DND-41 (cell line): ENCODE measurements at regions not wholly inside any gene's neighbourhood (a gene's known extent, or its start where the extent isn't known, plus 50 kb on each side); places are given as distances from the start of the nearest gene placed in this dataset.

Experiments used
- ATAC-seq: fragments of 200-7000 bp; cut with Tn5 transposase; 3 replicates; pipeline ENCODE4 v1.9.1; 2021; ENCODE audit warnings: low read depth; ENCODE audit not compliant: insufficient read depth
- DNase-seq: peaks from one replicate; pipeline ENCODE4 v3.0.0-alpha.2; 2020
- H2AFZ ChIP-seq: 2 replicates; pipeline ENCODE4 v1.6.0; 2012; ENCODE audit warnings: low read depth, low read length
- H3K27ac ChIP-seq: 2 replicates; pipeline ENCODE4 v1.5.1; 2012; ENCODE audit warnings: low read length, inconsistent platforms
- H3K27me3 ChIP-seq: fragments of 200-600 bp; sonication (generic); 2 replicates; pipeline ENCODE4 v1.6.0; 2012; ENCODE audit warnings: low read length, mild to moderate bottlenecking, inconsistent platforms; ENCODE audit not compliant: insufficient read depth, poor library complexity
- H3K36me3 ChIP-seq: 2 replicates; pipeline ENCODE4 v1.5.1; 2012; ENCODE audit warnings: low read length, inconsistent platforms; ENCODE audit not compliant: insufficient read depth
- H3K4me1 ChIP-seq: 2 replicates; pipeline ENCODE4 v1.5.1; 2012; ENCODE audit warnings: mild to moderate bottlenecking, low read length; ENCODE audit not compliant: insufficient read depth
- H3K4me2 ChIP-seq: 2 replicates; pipeline ENCODE4 v1.6.0; 2012; ENCODE audit warnings: mild to moderate bottlenecking, moderate library complexity, low read length, inconsistent platforms; ENCODE audit not compliant: insufficient read depth
- H3K4me3 ChIP-seq, 2 experiments: fragments of 200-600 bp in 1 of 2; shearing (Covaris generic) in 1 of 2; 2 replicates each; pipeline ENCODE4 v1.5.1; 2012 to 2016; ENCODE audit warnings: inconsistent platforms in 2 of 2, low read length in 2 of 2, mild to moderate bottlenecking in 2 of 2, low read depth in 1 of 2, moderate library complexity in 1 of 2
- H3K79me2 ChIP-seq: 2 replicates; pipeline ENCODE4 v1.6.0; 2012; ENCODE audit warnings: low read length, inconsistent platforms; ENCODE audit not compliant: insufficient read depth
- H3K9ac ChIP-seq: 2 replicates; pipeline ENCODE4 v1.6.0; 2012; ENCODE audit warnings: low read depth, mild to moderate bottlenecking, inconsistent platforms, low read length, moderate library complexity
- H3K9me3 ChIP-seq: 2 replicates; pipeline ENCODE4 v1.5.1; 2012; ENCODE audit warnings: low read length, moderate library complexity, mild to moderate bottlenecking, inconsistent platforms; ENCODE audit not compliant: insufficient read depth, severe bottlenecking
- H4K20me1 ChIP-seq: 2 replicates; pipeline ENCODE4 v1.6.0; 2012; ENCODE audit warnings: low read length; ENCODE audit not compliant: insufficient read depth
- EZH2 ChIP-seq: IDR thresholded peaks from 3 replicates; pipeline ENCODE4 v1.6.1; 2012; ENCODE audit warnings: borderline replicate concordance, low read depth, mild to moderate bottlenecking, moderate library complexity, low read length, inconsistent platforms; ENCODE audit not compliant: severe bottlenecking
- TF ChIP-seq, protein P1 (sequence below): IDR thresholded peaks from 2 replicates; pipeline ENCODE4 v1.5.1; 2012; ENCODE audit warnings: borderline replicate concordance, low read length, moderate library complexity, mild to moderate bottlenecking; ENCODE audit not compliant: poor library complexity, severe bottlenecking; ENCODE audit errors: extremely low read depth

- TF ChIP-seq, protein P1, sequence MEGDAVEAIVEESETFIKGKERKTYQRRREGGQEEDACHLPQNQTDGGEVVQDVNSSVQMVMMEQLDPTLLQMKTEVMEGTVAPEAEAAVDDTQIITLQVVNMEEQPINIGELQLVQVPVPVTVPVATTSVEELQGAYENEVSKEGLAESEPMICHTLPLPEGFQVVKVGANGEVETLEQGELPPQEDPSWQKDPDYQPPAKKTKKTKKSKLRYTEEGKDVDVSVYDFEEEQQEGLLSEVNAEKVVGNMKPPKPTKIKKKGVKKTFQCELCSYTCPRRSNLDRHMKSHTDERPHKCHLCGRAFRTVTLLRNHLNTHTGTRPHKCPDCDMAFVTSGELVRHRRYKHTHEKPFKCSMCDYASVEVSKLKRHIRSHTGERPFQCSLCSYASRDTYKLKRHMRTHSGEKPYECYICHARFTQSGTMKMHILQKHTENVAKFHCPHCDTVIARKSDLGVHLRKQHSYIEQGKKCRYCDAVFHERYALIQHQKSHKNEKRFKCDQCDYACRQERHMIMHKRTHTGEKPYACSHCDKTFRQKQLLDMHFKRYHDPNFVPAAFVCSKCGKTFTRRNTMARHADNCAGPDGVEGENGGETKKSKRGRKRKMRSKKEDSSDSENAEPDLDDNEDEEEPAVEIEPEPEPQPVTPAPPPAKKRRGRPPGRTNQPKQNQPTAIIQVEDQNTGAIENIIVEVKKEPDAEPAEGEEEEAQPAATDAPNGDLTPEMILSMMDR, result no peak
- TF ChIP-seq EZH2, result no peak
- Histone ChIP-seq H3K27me3 (no peaks in the 10 kb centered on the region), H3K36me3 (no peaks in the 10 kb centered on the region), H3K27ac (no peak overlapping the region), H3K4me3 (no peak overlapping the region), H4K20me1 (no peaks in the 10 kb centered on the region), H3K4me2 (no peak overlapping the region), H3K4me1 (no peaks in the 10 kb centered on the region), H3K79me2 (no peaks in the 10 kb centered on the region), H2AFZ (no peak overlapping the region), H3K9me3 (no peaks in the 10 kb centered on the region), H3K9ac (no peak overlapping the region)
- ATAC-seq (no peak), DNase-seq (no peak)
These were observed 86.6 kb upstream of the C1orf87 start for GRCh38 chr1:60160141-60160540.

GRCh38 chr1:60156371-60156770 is 82.8 kb upstream of the C1orf87 start:
- Histone ChIP-seq H3K9ac (no peak overlapping the region), H3K4me1 (no peaks in the 10 kb centered on the region), H3K36me3 (no peaks in the 10 kb centered on the region), H3K79me2 (no peaks in the 10 kb centered on the region), H4K20me1 (no peaks in the 10 kb centered on the region), H3K27me3 (no peaks in the 10 kb centered on the region), H3K4me3 (no peak overlapping the region), H3K27ac (no peak overlapping the region), H3K9me3 (no peaks in the 10 kb centered on the region), H2AFZ (no peak overlapping the region), H3K4me2 (no peak overlapping the region)
- DNase-seq (no peak), ATAC-seq (no peak)
- TF ChIP-seq, protein P1, result no peak
- TF ChIP-seq EZH2, result no peak

DNA sequence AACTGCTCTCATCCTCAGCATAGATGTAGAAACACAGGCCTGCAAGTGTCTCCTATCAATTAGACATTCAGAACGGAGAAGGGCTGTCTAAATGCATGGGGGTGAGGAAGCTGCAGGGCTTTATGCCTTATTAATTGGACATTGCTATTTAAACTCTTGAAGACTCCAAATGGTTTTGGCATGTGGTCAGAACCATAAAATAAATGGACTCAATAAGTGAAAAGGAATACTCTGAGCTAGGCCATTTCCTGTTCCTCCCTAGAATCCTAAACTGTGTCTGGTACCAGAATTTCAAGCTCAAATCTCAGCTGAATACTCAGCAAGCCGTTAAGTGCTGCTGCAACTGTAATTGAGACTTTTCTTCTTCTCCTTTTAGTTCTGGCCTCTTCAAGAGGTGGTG is 80.4 kb upstream of the C1orf87 start:
- DNase-seq, result no peak
- no peaks in the 10 kb centered on the region for H4K20me1 ChIP-seq
- no peaks in the 10 kb centered on the region for H3K79me2 ChIP-seq
- no peak for TF ChIP-seq EZH2
- TF ChIP-seq, protein P1, result no peak
- no peaks in the 10 kb centered on the region for H3K9me3 ChIP-seq
- H3K27ac ChIP-seq, result no peak overlapping the region
- no peak for ATAC-seq
- H3K9ac ChIP-seq, result no peak overlapping the region
- H3K4me3 ChIP-seq, result no peak overlapping the region
- H2AFZ ChIP-seq, result no peak overlapping the region
- no peaks in the 10 kb centered on the region for H3K27me3 ChIP-seq
- H3K4me1 ChIP-seq, result no peaks in the 10 kb centered on the region
- H3K36me3 ChIP-seq, result no peaks in the 10 kb centered on the region
- H3K4me2 ChIP-seq, result no peak overlapping the region

- Histone ChIP-seq H3K4me2 (no peak overlapping the region), H3K4me3 (no peak overlapping the region), H3K79me2 (no peaks in the 10 kb centered on the region), H3K9me3 (no peaks in the 10 kb centered on the region), H2AFZ (no peak overlapping the region), H4K20me1 (no peaks in the 10 kb centered on the region), H3K4me1 (no peaks in the 10 kb centered on the region), H3K27ac (no peak overlapping the region), H3K36me3 (no peaks in the 10 kb centered on the region), H3K27me3 (no peaks in the 10 kb centered on the region), H3K9ac (no peak overlapping the region)
- DNase-seq (no peak), ATAC-seq (no peak)
- TF ChIP-seq EZH2, result no peak
- TF ChIP-seq, protein P1, result no peak
These were observed 79.3 kb upstream of the C1orf87 start for GRCh38 chr1:60152891-60153290.
